GM12873 (cell line): ENCODE measurements at regions not wholly inside any gene's neighbourhood (a gene's known extent, or its start where the extent isn't known, plus 50 kb on each side); places are given as distances from the start of the nearest gene placed in this dataset.

Source experiments
- TF ChIP-seq, protein P1 (sequence below): IDR thresholded peaks from 2 replicates; pipeline ENCODE4 v1.5.1; 2012; ENCODE audit warnings: low read depth, mild to moderate bottlenecking, moderate library complexity, low read length, control low read depth; ENCODE audit not compliant: insufficient read depth; ENCODE audit errors: missing control alignments

DNA sequence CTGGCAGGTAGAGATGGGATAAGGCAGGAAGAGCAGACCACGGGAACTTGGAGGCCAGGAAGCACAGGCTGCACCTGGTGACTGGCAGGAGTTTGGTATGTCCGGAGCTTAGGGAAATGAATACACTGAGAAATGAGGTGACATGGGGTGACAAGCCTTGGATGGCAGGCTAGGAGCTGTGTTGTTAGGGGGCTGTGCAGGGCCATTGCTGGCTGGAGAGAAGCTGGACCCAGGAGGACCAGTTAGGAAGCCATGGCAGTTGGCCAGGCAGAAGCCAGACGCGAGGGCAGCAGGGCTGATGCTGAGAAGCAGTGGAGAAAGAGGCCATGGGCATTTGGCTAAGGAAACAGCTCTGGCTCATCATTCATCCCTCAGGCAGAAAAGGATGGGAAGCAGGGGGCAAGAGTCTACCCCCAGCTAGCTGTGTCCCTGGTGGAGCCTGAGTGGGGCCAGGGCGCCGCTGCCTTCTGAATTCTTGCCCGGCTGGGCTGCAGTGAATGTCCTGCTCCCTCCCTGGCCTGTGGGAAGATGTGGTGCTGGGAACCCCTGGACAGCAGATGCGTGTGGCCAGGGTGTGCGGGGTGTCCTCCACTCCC lies 255.8 kb downstream of the FAM43A start:
- TF ChIP-seq, protein P1, sequence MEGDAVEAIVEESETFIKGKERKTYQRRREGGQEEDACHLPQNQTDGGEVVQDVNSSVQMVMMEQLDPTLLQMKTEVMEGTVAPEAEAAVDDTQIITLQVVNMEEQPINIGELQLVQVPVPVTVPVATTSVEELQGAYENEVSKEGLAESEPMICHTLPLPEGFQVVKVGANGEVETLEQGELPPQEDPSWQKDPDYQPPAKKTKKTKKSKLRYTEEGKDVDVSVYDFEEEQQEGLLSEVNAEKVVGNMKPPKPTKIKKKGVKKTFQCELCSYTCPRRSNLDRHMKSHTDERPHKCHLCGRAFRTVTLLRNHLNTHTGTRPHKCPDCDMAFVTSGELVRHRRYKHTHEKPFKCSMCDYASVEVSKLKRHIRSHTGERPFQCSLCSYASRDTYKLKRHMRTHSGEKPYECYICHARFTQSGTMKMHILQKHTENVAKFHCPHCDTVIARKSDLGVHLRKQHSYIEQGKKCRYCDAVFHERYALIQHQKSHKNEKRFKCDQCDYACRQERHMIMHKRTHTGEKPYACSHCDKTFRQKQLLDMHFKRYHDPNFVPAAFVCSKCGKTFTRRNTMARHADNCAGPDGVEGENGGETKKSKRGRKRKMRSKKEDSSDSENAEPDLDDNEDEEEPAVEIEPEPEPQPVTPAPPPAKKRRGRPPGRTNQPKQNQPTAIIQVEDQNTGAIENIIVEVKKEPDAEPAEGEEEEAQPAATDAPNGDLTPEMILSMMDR: no peak

DNA sequence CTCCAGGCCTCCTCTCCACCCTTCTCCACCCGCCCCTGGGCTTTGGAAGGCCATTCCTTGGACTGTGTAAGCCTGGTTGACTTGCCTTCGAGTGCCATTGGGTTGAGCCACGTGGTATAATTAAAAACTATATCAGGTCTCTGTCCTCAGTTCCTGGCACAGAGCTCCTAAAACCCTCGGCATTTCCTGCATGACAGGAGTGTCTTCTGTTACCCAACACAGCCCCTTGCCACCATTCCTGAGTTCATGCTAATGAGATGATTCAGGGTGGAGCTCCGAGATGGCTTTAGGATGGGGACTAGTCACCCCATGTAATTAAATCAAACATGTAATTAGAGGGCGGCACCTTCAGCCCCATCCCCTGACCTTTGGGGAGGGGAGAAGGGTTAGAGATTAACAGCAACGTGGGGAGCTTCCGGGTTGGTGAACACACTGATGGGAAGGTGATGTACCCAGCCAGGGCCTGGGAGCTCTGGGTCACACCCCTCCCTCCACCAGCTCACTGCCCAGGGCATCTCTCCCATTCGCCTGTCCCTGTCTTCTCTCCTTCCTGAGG lies 256.4 kb downstream of the FAM43A start:
- TF ChIP-seq, protein P1: no peak

- TF ChIP-seq, protein P1: no peak
Measured at GRCh38 chr3:194944526-194944925, 258.8 kb downstream of the FAM43A start.

GRCh38 chr3:194945508-194945907 lies 259.8 kb downstream of the FAM43A start:
- TF ChIP-seq, protein P1: no peak

- TF ChIP-seq, protein P1: no peak
Measured at GRCh38 chr3:194946091-194946490, 260.4 kb downstream of the FAM43A start.

DNA sequence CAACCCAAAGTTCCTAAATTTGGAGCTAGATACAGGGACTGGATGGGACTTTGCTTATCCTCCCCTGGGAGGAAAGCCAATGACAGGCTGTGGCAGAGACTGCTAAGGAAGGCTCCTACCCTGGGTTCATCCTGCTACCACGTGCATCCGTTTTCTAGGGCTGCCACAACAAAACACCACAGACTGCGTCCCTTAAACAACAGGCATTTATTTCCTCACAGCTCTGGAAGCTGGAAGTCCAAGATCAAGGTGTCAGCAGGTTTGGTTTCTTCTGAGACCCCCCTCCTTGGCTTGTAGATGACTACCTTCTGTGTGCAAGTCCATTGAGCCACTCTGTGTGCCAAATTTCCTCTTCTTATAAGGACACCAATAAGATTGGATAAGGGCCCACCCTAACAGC lies 263.9 kb downstream of the FAM43A start:
- TF ChIP-seq, protein P1: no peak

GRCh38 chr3:194950906-194951628 lies 265.4 kb downstream of the FAM43A start:
- TF ChIP-seq, protein P1: no peak
